Neural cell (in vitro differentiated cells): ENCODE measurements at regions not wholly inside any gene's neighbourhood (a gene's known extent, or its start where the extent isn't known, plus 50 kb on each side); places are given as distances from the start of the nearest gene placed in this dataset.

ENCODE experiments used
- H2AFZ ChIP-seq: fragments of 200-600, 300-800 bp; sonication (generic), shearing (Covaris generic); 2 replicates; pipeline ENCODE4 v1.6.0; 2014; ENCODE audit warnings: low read depth, mild to moderate bottlenecking, antibody characterized with exemption, low read length, moderate library complexity
- H3F3A ChIP-seq: fragments of 200-600 bp; shearing (Covaris generic); 2 replicates; pipeline ENCODE4 v1.6.1; 2016; ENCODE audit warnings: mild to moderate bottlenecking, moderate library complexity, mixed read lengths, antibody characterized with exemption, low read length; ENCODE audit not compliant: insufficient read depth, poor library complexity, severe bottlenecking
- H3K27ac ChIP-seq: fragments of 200-600, 300-800 bp; sonication (generic), shearing (Covaris generic); 2 replicates; pipeline ENCODE4 v1.5.1; 2014; ENCODE audit warnings: mild to moderate bottlenecking, low read length, moderate library complexity
- H3K27me3 ChIP-seq: fragments of 300-800, 200-600 bp; sonication (generic), shearing (Covaris generic); 2 replicates; pipeline ENCODE4 v1.6.0; 2014; ENCODE audit warnings: mild to moderate bottlenecking, low read depth, low read length, moderate library complexity; ENCODE audit not compliant: insufficient read depth
- H3K36me3 ChIP-seq: fragments of 300-800, 200-600 bp; sonication (generic), shearing (Covaris generic); 2 replicates; pipeline ENCODE4 v1.5.1; 2014; ENCODE audit warnings: mild to moderate bottlenecking, antibody characterized with exemption, low read length, moderate library complexity; ENCODE audit not compliant: insufficient read depth
- H3K4me2 ChIP-seq: fragments of 300-800, 200-600 bp; sonication (generic), shearing (Covaris generic); 2 replicates; pipeline ENCODE4 v1.6.0; 2014; ENCODE audit warnings: mild to moderate bottlenecking, low read length
- H3K4me3 ChIP-seq: fragments of 300-800, 200-600 bp; sonication (generic), shearing (Covaris generic); 2 replicates; pipeline ENCODE4 v1.5.1; 2014; ENCODE audit warnings: mild to moderate bottlenecking, low read length, moderate library complexity
- H3K79me2 ChIP-seq: fragments of 200-600 bp; shearing (Covaris generic); replicated peaks from 2 replicates; pipeline ENCODE4 v1.6.0; 2014; ENCODE audit warnings: mild to moderate bottlenecking, low read length, moderate library complexity; ENCODE audit not compliant: insufficient read depth
- H3K9ac ChIP-seq: fragments of 300-800, 200-600 bp; sonication (generic), shearing (Covaris generic); 2 replicates; pipeline ENCODE4 v1.6.1; 2016; ENCODE audit warnings: mild to moderate bottlenecking, low read length, mixed read lengths
- H3K9me2 ChIP-seq: fragments of 200-600 bp; shearing (Covaris generic); 2 replicates; pipeline ENCODE4 v1.6.1; 2016; ENCODE audit warnings: mild to moderate bottlenecking, low read length, mixed read lengths; ENCODE audit not compliant: insufficient read depth
- H3K9me3 ChIP-seq: fragments of 200-600, 300-800 bp; sonication (generic), shearing (Covaris generic); 2 replicates; pipeline ENCODE4 v1.6.1; 2016; ENCODE audit warnings: mild to moderate bottlenecking, mixed run types, low read length, moderate library complexity, mixed read lengths
- H4K20me1 ChIP-seq: fragments of 200-600 bp; shearing (Covaris generic); 2 replicates; pipeline ENCODE4 v1.6.1; 2016; ENCODE audit warnings: mild to moderate bottlenecking, mixed run types; ENCODE audit not compliant: insufficient read depth
- CTCF ChIP-seq: fragments of 450-650 bp; IDR thresholded peaks from 2 replicates; pipeline ENCODE4 v1.5.1; 2014; ENCODE audit warnings: antibody characterized with exemption, mild to moderate bottlenecking, moderate library complexity; ENCODE audit not compliant: poor library complexity, severe bottlenecking
- EP300 ChIP-seq: fragments of 450-650 bp; conservative IDR thresholded peaks from 2 replicates; pipeline ENCODE4 v1.6.1; 2014; ENCODE audit warnings: antibody characterized with exemption, mild to moderate bottlenecking, moderate library complexity; ENCODE audit not compliant: poor library complexity, severe bottlenecking
- EZH2 ChIP-seq: fragments of 200-600, 300-800 bp; shearing (Covaris generic), sonication (generic); IDR thresholded peaks from 2 replicates; pipeline ENCODE4 v1.6.1; 2014; ENCODE audit warnings: antibody characterized with exemption, low read length, borderline replicate concordance, mild to moderate bottlenecking; ENCODE audit not compliant: insufficient read depth, poor library complexity, severe bottlenecking
- MXI1 ChIP-seq: fragments of 450-650 bp; conservative IDR thresholded peaks from 2 replicates; pipeline ENCODE4 v1.6.1; 2014; ENCODE audit warnings: antibody characterized with exemption, mild to moderate bottlenecking; ENCODE audit not compliant: poor library complexity, severe bottlenecking
- POLR2AphosphoS5 ChIP-seq: IDR thresholded peaks from 2 replicates; pipeline ENCODE4 v1.6.1; 2012
- RAD21 ChIP-seq: fragments of 450-650 bp; conservative IDR thresholded peaks from 2 replicates; pipeline ENCODE4 v1.6.1; 2014; ENCODE audit warnings: antibody characterized with exemption, mild to moderate bottlenecking, moderate library complexity
- REST ChIP-seq: IDR thresholded peaks from 2 replicates; pipeline ENCODE4 v1.6.1; 2012; ENCODE audit warnings: borderline replicate concordance
- SMC3 ChIP-seq: fragments of 450-650 bp; conservative IDR thresholded peaks from 2 replicates; pipeline ENCODE4 v1.6.1; 2014; ENCODE audit warnings: antibody characterized with exemption, mild to moderate bottlenecking, moderate library complexity; ENCODE audit not compliant: poor library complexity
- TAF1 ChIP-seq: IDR thresholded peaks from 2 replicates; pipeline ENCODE4 v1.6.1; 2012; ENCODE audit warnings: low read depth

- H3K4me2 ChIP-seq: no peak overlapping the region
- H3F3A ChIP-seq: no peaks in the 10 kb centered on the region
- H4K20me1 ChIP-seq: no peaks in the 10 kb centered on the region
- no peak overlapping the region for H3K27ac ChIP-seq
- H3K9me2 ChIP-seq: no peaks in the 10 kb centered on the region
- no peak for TF ChIP-seq CTCF
- TF ChIP-seq POLR2AphosphoS5: no peak
- no peak for TF ChIP-seq RAD21
- no peak for TF ChIP-seq SMC3
- no peak for TF ChIP-seq EZH2
- no peak for TF ChIP-seq TAF1
- no peak overlapping the region for H3K9ac ChIP-seq
- no peak overlapping the region for H2AFZ ChIP-seq
- H3K79me2 ChIP-seq: no peaks in the 10 kb centered on the region
- H3K36me3 ChIP-seq: no peaks in the 10 kb centered on the region
- H3K4me3 ChIP-seq: no peak overlapping the region
- H3K9me3 ChIP-seq: no peaks in the 10 kb centered on the region
- no peaks in the 10 kb centered on the region for H3K27me3 ChIP-seq
These were observed 474.8 kb downstream of the SHISA9 start for GRCh38 chr16:13376174-13376573.

- H3K9me2 ChIP-seq: no peaks in the 10 kb centered on the region
- no peak for TF ChIP-seq EZH2
- TF ChIP-seq POLR2AphosphoS5: no peak
- no peak for TF ChIP-seq EP300
- TF ChIP-seq RAD21: no peak
- TF ChIP-seq CTCF: no peak
- TF ChIP-seq MXI1: no peak
- no peak for TF ChIP-seq TAF1
- no peak for TF ChIP-seq SMC3
- TF ChIP-seq REST: no peak
- H3F3A ChIP-seq: no peaks in the 10 kb centered on the region
- no peaks in the 10 kb centered on the region for H4K20me1 ChIP-seq
- no peak overlapping the region for H3K4me3 ChIP-seq
- H3K36me3 ChIP-seq: no peaks in the 10 kb centered on the region
- H3K4me2 ChIP-seq: no peak overlapping the region
- no peaks in the 10 kb centered on the region for H3K9me3 ChIP-seq
- H3K27ac ChIP-seq: no peak overlapping the region
- H3K79me2 ChIP-seq: no peaks in the 10 kb centered on the region
- no peak overlapping the region for H3K9ac ChIP-seq
- H3K27me3 ChIP-seq: no peaks in the 10 kb centered on the region
- no peak overlapping the region for H2AFZ ChIP-seq
These were observed 475.7 kb downstream of the SHISA9 start for GRCh38 chr16:13377143-13377542.
